ENCODE measurements at regions not wholly inside any gene's neighbourhood (a gene's known extent, or its start where the extent isn't known, plus 50 kb on each side); places are given as distances from the start of the nearest gene placed in this dataset.

DNA sequence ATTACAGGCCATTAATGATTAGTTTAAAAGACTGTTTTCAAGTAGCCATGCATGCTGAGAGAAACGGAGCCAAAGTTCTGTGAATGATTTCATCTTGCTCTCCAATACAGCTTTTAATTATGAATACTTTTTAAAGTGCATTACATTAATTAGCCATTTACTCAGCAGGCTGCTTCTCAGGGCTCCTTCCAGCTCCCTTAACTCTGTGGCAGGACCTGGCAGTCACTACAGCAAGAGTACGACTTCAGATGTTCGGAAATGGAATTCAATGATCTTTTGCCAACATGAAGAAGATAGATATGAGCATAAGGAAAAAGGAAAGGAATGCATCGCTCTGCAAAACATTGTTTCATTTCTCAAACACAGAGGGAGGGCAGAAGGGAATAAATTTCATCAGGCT lies 987.2 kb downstream of the PDHA2 start:
- no peak for DNase-seq (ENCODE audit: low read depth in 1 of 2, low spot score in 1 of 2)
- no peak overlapping the region for H3K27ac ChIP-seq (replicated peaks)
- H3K27me3 ChIP-seq (ENCODE audit: insufficient read depth, poor library complexity, severe bottlenecking), result no peaks in the 10 kb centered on the region
- TF ChIP-seq CTCF (IDR thresholded peaks at IDR 0.05; ENCODE audit: insufficient read depth, low read length), result no peak
- TF ChIP-seq SPI1 (IDR thresholded peaks at IDR 0.05; ENCODE audit: borderline replicate concordance, low read depth), result no peak
- H3K4me3 ChIP-seq (replicated peaks; ENCODE audit: insufficient read depth, low read length), result no peak overlapping the region

DNA sequence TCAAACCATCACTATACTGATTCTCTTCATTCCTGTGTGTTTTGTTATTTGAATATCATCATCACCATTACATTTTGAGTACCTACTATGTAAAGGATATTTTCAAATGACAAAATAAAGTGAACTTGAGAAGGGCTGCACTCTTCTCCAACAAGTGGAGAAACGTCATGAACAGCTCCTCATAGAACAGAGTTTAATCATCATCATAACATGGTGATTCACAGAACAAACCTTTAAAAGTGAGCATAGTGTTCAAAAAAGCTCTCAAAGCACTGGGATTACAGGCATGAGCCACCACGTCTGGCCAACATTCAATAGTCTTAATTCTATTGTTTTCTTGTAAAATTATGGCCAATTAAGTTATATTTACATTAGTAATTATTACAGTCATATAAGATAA lies 993.9 kb downstream of the PDHA2 start:
- no peak for DNase-seq (ENCODE audit: low read depth in 1 of 2, low spot score in 1 of 2)
- Histone ChIP-seq H3K27me3 (ENCODE audit: insufficient read depth, poor library complexity, severe bottlenecking) (no peaks in the 10 kb centered on the region), H3K27ac (replicated peaks) (no peak overlapping the region), H3K4me3 (replicated peaks; ENCODE audit: insufficient read depth, low read length) (no peak overlapping the region)
- TF ChIP-seq CTCF (IDR thresholded peaks at IDR 0.05; ENCODE audit: insufficient read depth, low read length), result no peak
- TF ChIP-seq POLR2AphosphoS5 (IDR thresholded peaks at IDR 0.05; ENCODE audit: low read depth), result no peak
- TF ChIP-seq SPI1 (IDR thresholded peaks at IDR 0.05; ENCODE audit: borderline replicate concordance, low read depth), result no peak
- no peak for TF ChIP-seq GABPA (IDR thresholded peaks at IDR 0.05; ENCODE audit: low read depth)
- TF ChIP-seq, protein P1, sequence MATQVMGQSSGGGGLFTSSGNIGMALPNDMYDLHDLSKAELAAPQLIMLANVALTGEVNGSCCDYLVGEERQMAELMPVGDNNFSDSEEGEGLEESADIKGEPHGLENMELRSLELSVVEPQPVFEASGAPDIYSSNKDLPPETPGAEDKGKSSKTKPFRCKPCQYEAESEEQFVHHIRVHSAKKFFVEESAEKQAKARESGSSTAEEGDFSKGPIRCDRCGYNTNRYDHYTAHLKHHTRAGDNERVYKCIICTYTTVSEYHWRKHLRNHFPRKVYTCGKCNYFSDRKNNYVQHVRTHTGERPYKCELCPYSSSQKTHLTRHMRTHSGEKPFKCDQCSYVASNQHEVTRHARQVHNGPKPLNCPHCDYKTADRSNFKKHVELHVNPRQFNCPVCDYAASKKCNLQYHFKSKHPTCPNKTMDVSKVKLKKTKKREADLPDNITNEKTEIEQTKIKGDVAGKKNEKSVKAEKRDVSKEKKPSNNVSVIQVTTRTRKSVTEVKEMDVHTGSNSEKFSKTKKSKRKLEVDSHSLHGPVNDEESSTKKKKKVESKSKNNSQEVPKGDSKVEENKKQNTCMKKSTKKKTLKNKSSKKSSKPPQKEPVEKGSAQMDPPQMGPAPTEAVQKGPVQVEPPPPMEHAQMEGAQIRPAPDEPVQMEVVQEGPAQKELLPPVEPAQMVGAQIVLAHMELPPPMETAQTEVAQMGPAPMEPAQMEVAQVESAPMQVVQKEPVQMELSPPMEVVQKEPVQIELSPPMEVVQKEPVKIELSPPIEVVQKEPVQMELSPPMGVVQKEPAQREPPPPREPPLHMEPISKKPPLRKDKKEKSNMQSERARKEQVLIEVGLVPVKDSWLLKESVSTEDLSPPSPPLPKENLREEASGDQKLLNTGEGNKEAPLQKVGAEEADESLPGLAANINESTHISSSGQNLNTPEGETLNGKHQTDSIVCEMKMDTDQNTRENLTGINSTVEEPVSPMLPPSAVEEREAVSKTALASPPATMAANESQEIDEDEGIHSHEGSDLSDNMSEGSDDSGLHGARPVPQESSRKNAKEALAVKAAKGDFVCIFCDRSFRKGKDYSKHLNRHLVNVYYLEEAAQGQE (IDR thresholded peaks at IDR 0.05; ENCODE audit: insufficient replicate concordance, low read depth), result no peak

GRCh38 chr4:96835991-96836390 lies 996.1 kb downstream of the PDHA2 start:
- DNase-seq (ENCODE audit: low read depth in 1 of 2, low spot score in 1 of 2), result peak in 1 of 2 experiments; percentile 2

More at GRCh38 chr4:96835991-96836390, 996.1 kb downstream of the PDHA2 start:
- H3K27ac ChIP-seq (replicated peaks), result no peak overlapping the region
- TF ChIP-seq GABPA (IDR thresholded peaks at IDR 0.05; ENCODE audit: low read depth) (no peak), SPI1 (IDR thresholded peaks at IDR 0.05; ENCODE audit: borderline replicate concordance, low read depth) (no peak), CTCF (IDR thresholded peaks at IDR 0.05; ENCODE audit: insufficient read depth, low read length) (no peak), POLR2AphosphoS5 (IDR thresholded peaks at IDR 0.05; ENCODE audit: low read depth) (no peak)
- TF ChIP-seq, protein P1 (IDR thresholded peaks at IDR 0.05; ENCODE audit: insufficient replicate concordance, low read depth), result no peak
- H3K27me3 ChIP-seq (ENCODE audit: insufficient read depth, poor library complexity, severe bottlenecking), result no peaks in the 10 kb centered on the region
- no peak overlapping the region for H3K4me3 ChIP-seq (replicated peaks; ENCODE audit: insufficient read depth, low read length)

Data from HL-60 (cell line).